H1 (cell line): ENCODE measurements at regions not wholly inside any gene's neighbourhood (a gene's known extent, or its start where the extent isn't known, plus 50 kb on each side); places are given as distances from the start of the nearest gene placed in this dataset.

ENCODE experiments used
- GTF2F1 ChIP-seq: IDR thresholded peaks from 2 replicates; pipeline ENCODE4 v1.6.1; 2012; ENCODE audit warnings: low read depth, low read length, improper control_type of control experiment, borderline replicate concordance
- JUND ChIP-seq: IDR thresholded peaks from 2 replicates; pipeline ENCODE4 v1.6.1; 2011; ENCODE audit warnings: mild to moderate bottlenecking, improper control_type of control experiment, low read length
- TAF1 ChIP-seq: IDR thresholded peaks from 2 replicates; pipeline ENCODE4 v1.6.1; 2011; ENCODE audit warnings: mild to moderate bottlenecking, low read depth, low read length
- YY1 ChIP-seq: IDR thresholded peaks from 2 replicates; pipeline ENCODE4 v1.6.1; 2011; ENCODE audit warnings: low read depth, mild to moderate bottlenecking, low read length
- TF ChIP-seq, protein P1 (sequence below), 3 experiments: IDR thresholded peaks; 1 replicate in 2 of 3; 2 replicates in 1 of 3; pipeline versions ENCODE4 v1.5.1 to v1.6.1; 2011; ENCODE audit warnings: low read length in 3 of 3, mild to moderate bottlenecking in 3 of 3, inconsistent platforms in 2 of 3, low read depth in 1 of 3, moderate library complexity in 1 of 3; ENCODE audit not compliant: insufficient read depth in 1 of 3; ENCODE audit errors: control extremely low read depth in 1 of 3
- TF ChIP-seq, protein P2 (sequence below): IDR thresholded peaks from 2 replicates; pipeline ENCODE4 v1.6.1; 2012; ENCODE audit warnings: inconsistent platforms

DNA sequence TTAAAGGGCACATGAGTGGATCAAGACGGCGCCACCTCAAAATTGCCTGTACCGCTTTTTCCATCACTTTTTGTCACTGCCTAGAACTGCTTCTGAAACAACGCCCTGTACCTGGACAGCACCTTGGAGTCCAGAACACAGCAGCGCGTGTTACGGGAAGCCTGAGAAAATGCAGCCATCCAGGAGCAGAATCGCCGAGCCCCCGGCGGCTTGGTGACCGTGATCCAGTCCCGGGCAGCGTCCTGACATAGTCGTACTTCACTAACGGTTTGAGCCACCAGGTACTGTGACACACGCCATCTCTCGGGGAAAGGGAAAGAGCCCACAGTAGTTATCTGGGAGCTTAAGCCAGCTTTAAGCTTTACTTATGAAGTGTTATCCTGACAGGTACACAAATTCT lies 168.9 kb upstream of the SALL3 start:
- TF ChIP-seq GTF2F1: no peak
- no peak for TF ChIP-seq TAF1
- TF ChIP-seq, protein P1, sequence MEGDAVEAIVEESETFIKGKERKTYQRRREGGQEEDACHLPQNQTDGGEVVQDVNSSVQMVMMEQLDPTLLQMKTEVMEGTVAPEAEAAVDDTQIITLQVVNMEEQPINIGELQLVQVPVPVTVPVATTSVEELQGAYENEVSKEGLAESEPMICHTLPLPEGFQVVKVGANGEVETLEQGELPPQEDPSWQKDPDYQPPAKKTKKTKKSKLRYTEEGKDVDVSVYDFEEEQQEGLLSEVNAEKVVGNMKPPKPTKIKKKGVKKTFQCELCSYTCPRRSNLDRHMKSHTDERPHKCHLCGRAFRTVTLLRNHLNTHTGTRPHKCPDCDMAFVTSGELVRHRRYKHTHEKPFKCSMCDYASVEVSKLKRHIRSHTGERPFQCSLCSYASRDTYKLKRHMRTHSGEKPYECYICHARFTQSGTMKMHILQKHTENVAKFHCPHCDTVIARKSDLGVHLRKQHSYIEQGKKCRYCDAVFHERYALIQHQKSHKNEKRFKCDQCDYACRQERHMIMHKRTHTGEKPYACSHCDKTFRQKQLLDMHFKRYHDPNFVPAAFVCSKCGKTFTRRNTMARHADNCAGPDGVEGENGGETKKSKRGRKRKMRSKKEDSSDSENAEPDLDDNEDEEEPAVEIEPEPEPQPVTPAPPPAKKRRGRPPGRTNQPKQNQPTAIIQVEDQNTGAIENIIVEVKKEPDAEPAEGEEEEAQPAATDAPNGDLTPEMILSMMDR (IDR thresholded peaks at IDR 0.05; ENCODE audit: control extremely low read depth in 1 of 3, insufficient read depth in 1 of 3, low read depth in 1 of 3, low read length in 3 of 3): no peak
- TF ChIP-seq YY1: no peak
- TF ChIP-seq JUND: no peak
- TF ChIP-seq, protein P2, sequence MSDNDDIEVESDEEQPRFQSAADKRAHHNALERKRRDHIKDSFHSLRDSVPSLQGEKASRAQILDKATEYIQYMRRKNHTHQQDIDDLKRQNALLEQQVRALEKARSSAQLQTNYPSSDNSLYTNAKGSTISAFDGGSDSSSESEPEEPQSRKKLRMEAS: no peak
